Suprapubic skin (tissue), 3 donors: ENCODE measurements at regions not wholly inside any gene's neighbourhood (a gene's known extent, or its start where the extent isn't known, plus 50 kb on each side); places are given as distances from the start of the nearest gene placed in this dataset.

Experiments used
- EP300 ChIP-seq: sonication (generic); formaldehyde crosslinking; IDR thresholded peaks from one replicate; pipeline ENCODE4 v1.6.1; 2017; ENCODE audit warnings: antibody characterized with exemption
- POLR2A ChIP-seq, 2 donors: fragments of 450-650 bp; IDR thresholded peaks; one replicate each; pipeline ENCODE4 v1.6.1; 2017; ENCODE audit warnings: antibody characterized with exemption in 2 of 2, mild to moderate bottlenecking in 2 of 2, moderate library complexity in 2 of 2
- TF ChIP-seq, protein P1 (sequence below), 2 donors: fragments of 200-600 bp in 1 of 2; fragments of 450-650 bp in 1 of 2; sonication (generic) in 1 of 2; IDR thresholded peaks; one replicate each; pipeline ENCODE4 v1.5.1; 2016 to 2019; ENCODE audit warnings: antibody characterized with exemption in 2 of 2, mild to moderate bottlenecking in 1 of 2, moderate library complexity in 1 of 2

DNA sequence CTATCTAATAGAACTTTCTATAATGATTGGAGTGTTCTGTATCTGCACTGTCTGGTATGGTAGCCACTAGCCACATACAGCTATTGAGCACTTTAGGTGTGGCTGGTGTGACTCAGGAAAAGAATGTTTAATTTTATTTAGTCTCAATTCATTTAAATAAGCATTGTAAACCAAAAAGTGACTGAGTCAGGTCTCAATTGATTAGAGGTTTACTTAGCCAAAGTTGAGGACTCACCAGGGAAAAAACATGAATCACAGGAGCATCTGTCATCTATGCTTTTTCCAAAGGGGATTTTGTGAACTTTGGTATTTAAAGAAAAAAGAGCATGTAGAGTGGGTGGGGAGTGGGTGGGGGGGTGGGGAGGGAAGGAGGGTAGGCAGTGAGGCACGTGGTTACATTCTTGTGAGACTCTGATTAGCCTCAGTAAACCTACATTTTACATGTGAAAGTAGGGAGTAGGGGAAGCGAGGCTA lies 473.1 kb downstream of the ATP23 start:
- TF ChIP-seq, protein P1, sequence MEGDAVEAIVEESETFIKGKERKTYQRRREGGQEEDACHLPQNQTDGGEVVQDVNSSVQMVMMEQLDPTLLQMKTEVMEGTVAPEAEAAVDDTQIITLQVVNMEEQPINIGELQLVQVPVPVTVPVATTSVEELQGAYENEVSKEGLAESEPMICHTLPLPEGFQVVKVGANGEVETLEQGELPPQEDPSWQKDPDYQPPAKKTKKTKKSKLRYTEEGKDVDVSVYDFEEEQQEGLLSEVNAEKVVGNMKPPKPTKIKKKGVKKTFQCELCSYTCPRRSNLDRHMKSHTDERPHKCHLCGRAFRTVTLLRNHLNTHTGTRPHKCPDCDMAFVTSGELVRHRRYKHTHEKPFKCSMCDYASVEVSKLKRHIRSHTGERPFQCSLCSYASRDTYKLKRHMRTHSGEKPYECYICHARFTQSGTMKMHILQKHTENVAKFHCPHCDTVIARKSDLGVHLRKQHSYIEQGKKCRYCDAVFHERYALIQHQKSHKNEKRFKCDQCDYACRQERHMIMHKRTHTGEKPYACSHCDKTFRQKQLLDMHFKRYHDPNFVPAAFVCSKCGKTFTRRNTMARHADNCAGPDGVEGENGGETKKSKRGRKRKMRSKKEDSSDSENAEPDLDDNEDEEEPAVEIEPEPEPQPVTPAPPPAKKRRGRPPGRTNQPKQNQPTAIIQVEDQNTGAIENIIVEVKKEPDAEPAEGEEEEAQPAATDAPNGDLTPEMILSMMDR (IDR thresholded peaks at IDR 0.05), result no peak
- no peak for TF ChIP-seq POLR2A (IDR thresholded peaks at IDR 0.05)
- TF ChIP-seq EP300, result no peak
